ENCODE measurements at regions not wholly inside any gene's neighbourhood (a gene's known extent, or its start where the extent isn't known, plus 50 kb on each side); places are given as distances from the start of the nearest gene placed in this dataset.

DNA sequence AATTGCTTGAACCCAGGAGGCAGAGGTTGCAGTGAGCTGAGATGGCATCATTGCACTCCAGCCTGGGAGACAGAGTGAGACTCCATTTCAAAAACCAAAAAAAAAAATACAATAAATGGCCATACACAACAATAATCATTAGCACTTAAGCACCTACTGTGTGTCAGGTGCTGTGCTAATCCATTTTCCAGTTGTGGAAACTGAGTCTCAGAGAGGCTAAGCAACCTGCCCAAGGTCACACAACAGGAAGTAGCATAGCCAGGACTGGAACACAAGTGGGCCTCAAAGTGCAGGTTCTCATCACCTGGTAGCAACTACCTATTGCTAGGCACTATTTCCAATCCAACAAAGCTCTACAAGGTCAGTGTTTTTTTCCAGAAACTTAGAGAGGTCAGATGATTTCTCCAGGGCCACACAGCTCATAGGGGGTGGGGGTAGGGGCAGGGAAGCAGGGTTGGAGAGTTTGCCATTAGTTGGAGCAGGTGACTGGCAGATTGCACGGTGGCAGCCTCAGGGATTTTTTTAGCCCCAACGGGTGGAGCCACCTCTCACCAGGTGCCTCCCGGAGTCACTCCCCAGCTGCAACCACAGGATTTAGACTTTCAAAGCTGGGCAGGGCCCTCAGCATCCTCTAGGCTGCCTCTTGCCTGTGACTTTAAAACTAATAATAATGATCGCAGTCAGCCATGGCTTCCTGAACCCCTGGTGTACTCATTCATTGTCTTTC is 52.5 kb upstream of the ID3 start:
- Histone ChIP-seq H3K27ac (ENCODE audit: low read length) (no peak overlapping the region), H3F3A (ENCODE audit: low read length, unreplicated experiment) (no peaks in the 10 kb centered on the region), H4K20me1 (ENCODE audit: low read length) (no peaks in the 10 kb centered on the region), H3K4me2 (ENCODE audit: low read length) (no peak overlapping the region), H3K27me3 (ENCODE audit: low read length) (no peaks in the 10 kb centered on the region), H3K9me2 (replicated peaks; ENCODE audit: low read length) (no peaks in the 10 kb centered on the region), H3K4me1 (ENCODE audit: insufficient read depth, low read length) (no peaks in the 10 kb centered on the region), H2AFZ (ENCODE audit: low read length) (no peak overlapping the region), H3K36me3 (ENCODE audit: low read depth, low read length) (no peaks in the 10 kb centered on the region), H3K4me3 (ENCODE audit: low read length) (no peak overlapping the region), H3K9me3 (ENCODE audit: low read length) (no peaks in the 10 kb centered on the region), H3K9ac (ENCODE audit: low read length) (no peak overlapping the region), H3K79me2 (ENCODE audit: low read length) (no peaks in the 10 kb centered on the region)
- CTCF ChIA-PET: no interaction called here
- DNase-seq (no peak), ATAC-seq (no peak)
- POLR2A ChIA-PET (ENCODE audit: unreplicated experiment): interaction anchor here (0.5 kb wide), 1 partner anchor 282 kb away, joined by 3 read pairs; no protein-coding TSS in a partner anchor
- TF ChIP-seq EZH2phosphoT487 (IDR thresholded peaks at IDR 0.05; ENCODE audit: borderline replicate concordance, low read length) (no peak), EZH2 (IDR thresholded peaks at IDR 0.05; ENCODE audit: low read length, unreplicated experiment) (no peak)
- TF ChIP-seq, protein P1, sequence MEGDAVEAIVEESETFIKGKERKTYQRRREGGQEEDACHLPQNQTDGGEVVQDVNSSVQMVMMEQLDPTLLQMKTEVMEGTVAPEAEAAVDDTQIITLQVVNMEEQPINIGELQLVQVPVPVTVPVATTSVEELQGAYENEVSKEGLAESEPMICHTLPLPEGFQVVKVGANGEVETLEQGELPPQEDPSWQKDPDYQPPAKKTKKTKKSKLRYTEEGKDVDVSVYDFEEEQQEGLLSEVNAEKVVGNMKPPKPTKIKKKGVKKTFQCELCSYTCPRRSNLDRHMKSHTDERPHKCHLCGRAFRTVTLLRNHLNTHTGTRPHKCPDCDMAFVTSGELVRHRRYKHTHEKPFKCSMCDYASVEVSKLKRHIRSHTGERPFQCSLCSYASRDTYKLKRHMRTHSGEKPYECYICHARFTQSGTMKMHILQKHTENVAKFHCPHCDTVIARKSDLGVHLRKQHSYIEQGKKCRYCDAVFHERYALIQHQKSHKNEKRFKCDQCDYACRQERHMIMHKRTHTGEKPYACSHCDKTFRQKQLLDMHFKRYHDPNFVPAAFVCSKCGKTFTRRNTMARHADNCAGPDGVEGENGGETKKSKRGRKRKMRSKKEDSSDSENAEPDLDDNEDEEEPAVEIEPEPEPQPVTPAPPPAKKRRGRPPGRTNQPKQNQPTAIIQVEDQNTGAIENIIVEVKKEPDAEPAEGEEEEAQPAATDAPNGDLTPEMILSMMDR (conservative IDR thresholded peaks at IDR 0.05; ENCODE audit: low read depth, low read length): no peak
- no TSS peak for BruUV-seq (replicated peaks)
- intact Hi-C loops (cut with micrococcal nuclease): no loop called here

DNA sequence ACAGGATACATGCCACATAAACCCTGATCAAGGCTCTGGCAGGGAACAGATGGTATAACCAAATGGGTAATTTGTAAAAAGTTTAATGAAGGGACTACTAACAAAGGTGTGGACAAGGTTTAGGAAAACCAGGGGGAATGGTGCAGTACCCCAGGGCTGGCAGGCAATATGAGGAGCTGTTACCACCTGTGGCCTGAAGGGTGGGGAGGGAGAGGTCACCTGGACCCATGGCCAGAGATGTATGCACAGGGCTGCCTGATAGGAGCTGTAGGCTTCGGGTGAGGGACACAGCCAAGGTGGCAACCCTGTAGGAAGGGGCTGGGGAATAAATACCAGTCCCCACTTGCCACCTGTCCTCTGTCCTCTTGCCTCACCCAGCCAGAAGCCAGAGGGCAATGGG is 51.4 kb upstream of the ID3 start:
- H3K9me2 ChIP-seq (replicated peaks; ENCODE audit: low read length): no peaks in the 10 kb centered on the region
- no peaks in the 10 kb centered on the region for H3K79me2 ChIP-seq (ENCODE audit: low read length)
- H3K4me1 ChIP-seq (ENCODE audit: insufficient read depth, low read length): no peaks in the 10 kb centered on the region
- intact Hi-C loops (cut with micrococcal nuclease): no loop called here
- no peaks in the 10 kb centered on the region for H3F3A ChIP-seq (ENCODE audit: low read length, unreplicated experiment)
- DNase-seq: no peak
- H3K4me3 ChIP-seq (ENCODE audit: low read length): no peak overlapping the region
- H2AFZ ChIP-seq (ENCODE audit: low read length): no peak overlapping the region
- no TSS peak for BruUV-seq (replicated peaks)
- H3K9ac ChIP-seq (ENCODE audit: low read length): no peak overlapping the region
- H3K4me2 ChIP-seq (ENCODE audit: low read length): no peak overlapping the region
- H3K9me3 ChIP-seq (ENCODE audit: low read length): no peaks in the 10 kb centered on the region
- H3K27ac ChIP-seq (ENCODE audit: low read length): no peak overlapping the region
- no peaks in the 10 kb centered on the region for H3K36me3 ChIP-seq (ENCODE audit: low read depth, low read length)
- CTCF ChIA-PET: no interaction called here
- POLR2A ChIA-PET (ENCODE audit: unreplicated experiment): no interaction called here
- no peak for ATAC-seq
- no peaks in the 10 kb centered on the region for H3K27me3 ChIP-seq (ENCODE audit: low read length)
- TF ChIP-seq EZH2phosphoT487 (IDR thresholded peaks at IDR 0.05; ENCODE audit: borderline replicate concordance, low read length): no peak
- TF ChIP-seq, protein P1 (conservative IDR thresholded peaks at IDR 0.05; ENCODE audit: low read depth, low read length): no peak
- TF ChIP-seq EZH2 (IDR thresholded peaks at IDR 0.05; ENCODE audit: low read length, unreplicated experiment): no peak
- no peaks in the 10 kb centered on the region for H4K20me1 ChIP-seq (ENCODE audit: low read length)

DNA sequence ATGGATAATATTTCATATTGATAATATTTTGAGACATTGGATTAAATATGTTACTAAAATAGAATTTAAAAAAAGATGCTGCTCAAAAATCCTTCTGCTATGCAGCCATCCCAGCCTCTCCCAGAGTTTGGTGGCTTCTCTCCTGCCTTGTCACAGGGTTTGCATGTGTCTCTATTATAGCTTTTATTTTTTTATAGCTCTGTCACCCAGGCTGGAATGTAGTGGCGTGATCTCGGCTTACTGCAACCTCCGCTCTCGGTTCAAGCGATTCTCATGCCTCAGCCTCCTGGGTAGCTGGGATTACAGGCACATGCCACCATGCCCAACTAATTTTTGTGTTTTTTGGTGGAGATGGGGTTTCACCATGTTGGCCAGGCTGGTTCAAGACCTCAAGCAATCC is 50.7 kb upstream of the ID3 start:
- TF ChIP-seq EZH2phosphoT487 (IDR thresholded peaks at IDR 0.05; ENCODE audit: borderline replicate concordance, low read length) (no peak), EZH2 (IDR thresholded peaks at IDR 0.05; ENCODE audit: low read length, unreplicated experiment) (no peak)
- TF ChIP-seq, protein P1 (conservative IDR thresholded peaks at IDR 0.05; ENCODE audit: low read depth, low read length): no peak
- no peak for DNase-seq
- no peaks in the 10 kb centered on the region for H3K27me3 ChIP-seq (ENCODE audit: low read length)
- no peaks in the 10 kb centered on the region for H3K79me2 ChIP-seq (ENCODE audit: low read length)
- no peaks in the 10 kb centered on the region for H3K9me3 ChIP-seq (ENCODE audit: low read length)
- no peak overlapping the region for H3K4me3 ChIP-seq (ENCODE audit: low read length)
- no peaks in the 10 kb centered on the region for H3F3A ChIP-seq (ENCODE audit: low read length, unreplicated experiment)
- H2AFZ ChIP-seq (ENCODE audit: low read length): no peak overlapping the region
- no peaks in the 10 kb centered on the region for H3K9me2 ChIP-seq (replicated peaks; ENCODE audit: low read length)
- no peaks in the 10 kb centered on the region for H3K4me1 ChIP-seq (ENCODE audit: insufficient read depth, low read length)
- intact Hi-C loops (cut with micrococcal nuclease): no loop called here
- no peaks in the 10 kb centered on the region for H3K36me3 ChIP-seq (ENCODE audit: low read depth, low read length)
- H4K20me1 ChIP-seq (ENCODE audit: low read length): no peaks in the 10 kb centered on the region
- BruUV-seq (replicated peaks): no TSS peak
- ChIA-PET CTCF (no interaction called here), POLR2A (ENCODE audit: unreplicated experiment) (no interaction called here)
- ATAC-seq: no peak
- H3K27ac ChIP-seq (ENCODE audit: low read length): no peak overlapping the region
- no peak overlapping the region for H3K4me2 ChIP-seq (ENCODE audit: low read length)
- H3K9ac ChIP-seq (ENCODE audit: low read length): no peak overlapping the region

All from PC-3 (cell line).